ENCODE measurements at regions not wholly inside any gene's neighbourhood (a gene's known extent, or its start where the extent isn't known, plus 50 kb on each side); places are given as distances from the start of the nearest gene placed in this dataset.
"Not testable (repeated sequence)": the region's sequence is repeated elsewhere in the genome, so short reads cannot be mapped to it uniquely, and the experiment has no call there.

GRCh38 chrX:146581981-146582712, 227.4 kb upstream of the CXorf51B start:
- no peak for DNase-seq

- no peak for DNase-seq
Measured at GRCh38 chrX:146602246-146602645, 207.3 kb upstream of the CXorf51B start.

GRCh38 chrX:146604196-146604595, 205.4 kb upstream of the CXorf51B start:
- no peak for DNase-seq

GRCh38 chrX:146614663-146615478, 194.7 kb upstream of the CXorf51B start:
- DNase-seq: peak; percentile 21

GRCh38 chrX:146615628-146616348, 193.8 kb upstream of the CXorf51B start:
- peak; percentile 29 for DNase-seq

GRCh38 chrX:146619943-146620342, 189.6 kb upstream of the CXorf51B start:
- not testable (repeated sequence) for DNase-seq

GRCh38 chrX:146658379-146658778, 151.2 kb upstream of the CXorf51B start:
- no peak for DNase-seq

- no peak for DNase-seq
Measured at GRCh38 chrX:146707781-146708180, 101.8 kb upstream of the CXorf51B start.

GRCh38 chrX:146708866-146709265, 100.7 kb upstream of the CXorf51B start:
- not testable (repeated sequence) for DNase-seq

GRCh38 chrX:146754268-146754667, 55.3 kb upstream of the CXorf51B start:
- no peak for DNase-seq

GRCh38 chrX:146755214-146755613, 54.4 kb upstream of the CXorf51B start:
- no peak for DNase-seq

Measured in NCI-H2107 (cell line).